ENCODE measurements at regions not wholly inside any gene's neighbourhood (a gene's known extent, or its start where the extent isn't known, plus 50 kb on each side); places are given as distances from the start of the nearest gene placed in this dataset.

DNA sequence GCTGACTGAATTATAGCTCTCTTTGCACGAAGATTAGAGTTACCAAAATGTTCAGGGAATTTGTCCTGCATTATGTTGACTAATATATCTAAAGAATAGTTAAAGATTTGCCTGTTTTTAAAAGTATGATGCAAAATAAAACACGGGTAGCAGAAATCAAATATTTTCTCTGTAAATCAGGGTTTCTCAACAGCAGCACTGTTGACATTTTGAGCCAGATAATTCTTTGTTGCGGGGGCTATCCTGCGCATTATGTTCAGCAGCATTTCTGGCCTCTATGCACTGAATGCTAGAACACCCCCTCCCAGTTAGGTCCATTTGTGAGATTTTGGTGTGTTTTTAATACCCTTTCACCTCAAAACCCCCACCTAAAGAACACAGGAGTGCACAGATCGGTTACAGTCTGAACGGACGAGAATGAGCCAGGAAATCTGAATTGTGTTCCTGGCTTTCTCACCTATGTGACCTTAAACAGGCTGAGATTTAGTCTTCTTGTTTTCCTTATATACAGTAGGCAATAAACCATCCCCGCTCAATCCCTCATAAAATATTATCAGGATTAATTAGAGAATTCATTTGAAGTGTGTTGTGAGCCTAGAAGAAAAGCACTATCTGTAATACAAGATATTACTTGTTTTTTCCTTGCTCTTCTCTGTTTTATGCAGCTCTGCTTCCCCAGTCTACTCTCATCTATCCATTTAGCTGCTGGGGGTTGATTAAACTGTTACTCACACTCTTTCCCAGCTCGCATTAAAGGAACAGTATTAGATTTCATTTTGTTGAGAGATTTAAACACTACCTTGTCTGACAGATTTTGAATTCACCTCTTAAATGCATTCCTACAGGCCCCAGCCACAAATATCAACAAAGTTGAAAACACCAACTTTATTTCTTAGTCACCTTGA lies 247.5 kb upstream of the GOLIM4 start:
- H3K27ac ChIP-seq (ENCODE audit: low read length) = no peak overlapping the region
- no peaks in the 10 kb centered on the region for H3K4me1 ChIP-seq (ENCODE audit: insufficient read depth, low read length)
- TF ChIP-seq EZH2 (IDR thresholded peaks at IDR 0.05; ENCODE audit: borderline replicate concordance, low read depth, low read length, severe bottlenecking) (no peak), CTCF (IDR thresholded peaks at IDR 0.05; ENCODE audit: borderline replicate concordance, extremely low read depth, low read length, poor library complexity, severe bottlenecking) (no peak)
- no peak overlapping the region for H3K9ac ChIP-seq (ENCODE audit: low read depth, low read length)
- no peak overlapping the region for H3K4me2 ChIP-seq (ENCODE audit: insufficient read depth, low read length)
- no peak for DNase-seq
- H2AFZ ChIP-seq (ENCODE audit: low read depth, low read length) = no peak overlapping the region
- no peak for ATAC-seq (ENCODE audit: insufficient read depth, low read depth)
- no peaks in the 10 kb centered on the region for H3K9me3 ChIP-seq (ENCODE audit: insufficient read depth, low read length, severe bottlenecking)
- H4K20me1 ChIP-seq (ENCODE audit: insufficient read depth, low read length) = no peaks in the 10 kb centered on the region
- H3K27me3 ChIP-seq (ENCODE audit: insufficient read depth, low read length, poor library complexity) = no peaks in the 10 kb centered on the region
- H3K36me3 ChIP-seq (ENCODE audit: insufficient read depth, low read length) = no peaks in the 10 kb centered on the region
- H3K79me2 ChIP-seq (ENCODE audit: insufficient read depth, low read length) = no peaks in the 10 kb centered on the region
- H3K4me3 ChIP-seq (ENCODE audit: low read depth in 1 of 2, low read length in 2 of 2) = no peak overlapping the region

- Histone ChIP-seq H3K9ac (ENCODE audit: low read depth, low read length) (no peak overlapping the region), H3K4me2 (ENCODE audit: insufficient read depth, low read length) (no peak overlapping the region)
- DNase-seq = no peak
Observed at GRCh38 chr3:168341956-168342936, 246.5 kb upstream of the GOLIM4 start.

GRCh38 chr3:168341192-168341815 lies 245.6 kb upstream of the GOLIM4 start:
- Histone ChIP-seq H4K20me1 (ENCODE audit: insufficient read depth, low read length) (no peaks in the 10 kb centered on the region), H3K9ac (ENCODE audit: low read depth, low read length) (no peak overlapping the region), H3K4me3 (ENCODE audit: low read depth in 1 of 2, low read length in 2 of 2) (no peak overlapping the region), H3K4me2 (ENCODE audit: insufficient read depth, low read length) (no peak overlapping the region), H3K27me3 (ENCODE audit: insufficient read depth, low read length, poor library complexity) (no peaks in the 10 kb centered on the region), H3K27ac (ENCODE audit: low read length) (no peak overlapping the region), H3K79me2 (ENCODE audit: insufficient read depth, low read length) (no peaks in the 10 kb centered on the region), H3K9me3 (ENCODE audit: insufficient read depth, low read length, severe bottlenecking) (no peaks in the 10 kb centered on the region), H3K36me3 (ENCODE audit: insufficient read depth, low read length) (no peaks in the 10 kb centered on the region), H2AFZ (ENCODE audit: low read depth, low read length) (no peak overlapping the region), H3K4me1 (ENCODE audit: insufficient read depth, low read length) (no peaks in the 10 kb centered on the region)
- ATAC-seq (ENCODE audit: insufficient read depth, low read depth) = no peak
- DNase-seq = no peak
- TF ChIP-seq EZH2 (IDR thresholded peaks at IDR 0.05; ENCODE audit: borderline replicate concordance, low read depth, low read length, severe bottlenecking) (no peak), CTCF (IDR thresholded peaks at IDR 0.05; ENCODE audit: borderline replicate concordance, extremely low read depth, low read length, poor library complexity, severe bottlenecking) (no peak)

More at GRCh38 chr3:168341956-168342936, 246.5 kb upstream of the GOLIM4 start:
- Histone ChIP-seq H3K9me3 (ENCODE audit: insufficient read depth, low read length, severe bottlenecking) (no peaks in the 10 kb centered on the region), H3K27me3 (ENCODE audit: insufficient read depth, low read length, poor library complexity) (no peaks in the 10 kb centered on the region), H3K4me3 (ENCODE audit: low read depth in 1 of 2, low read length in 2 of 2) (no peak overlapping the region), H3K27ac (ENCODE audit: low read length) (no peak overlapping the region), H3K79me2 (ENCODE audit: insufficient read depth, low read length) (no peaks in the 10 kb centered on the region), H3K36me3 (ENCODE audit: insufficient read depth, low read length) (no peaks in the 10 kb centered on the region), H4K20me1 (ENCODE audit: insufficient read depth, low read length) (no peaks in the 10 kb centered on the region), H3K4me1 (ENCODE audit: insufficient read depth, low read length) (no peaks in the 10 kb centered on the region), H2AFZ (ENCODE audit: low read depth, low read length) (no peak overlapping the region)
- ATAC-seq (ENCODE audit: insufficient read depth, low read depth) = no peak
- TF ChIP-seq EZH2 (IDR thresholded peaks at IDR 0.05; ENCODE audit: borderline replicate concordance, low read depth, low read length, severe bottlenecking) = no peak
- TF ChIP-seq CTCF (IDR thresholded peaks at IDR 0.05; ENCODE audit: borderline replicate concordance, extremely low read depth, low read length, poor library complexity, severe bottlenecking) = no peak
